GM21619 (cell line): ENCODE measurements at regions not wholly inside any gene's neighbourhood (a gene's known extent, or its start where the extent isn't known, plus 50 kb on each side); places are given as distances from the start of the nearest gene placed in this dataset.

Source experiments
- ATAC-seq: cut with Tn5 transposase; IDR thresholded peaks from one replicate; pipeline ENCODE4 v1.9.1; 2021; ENCODE audit not compliant: unreplicated experiment

DNA sequence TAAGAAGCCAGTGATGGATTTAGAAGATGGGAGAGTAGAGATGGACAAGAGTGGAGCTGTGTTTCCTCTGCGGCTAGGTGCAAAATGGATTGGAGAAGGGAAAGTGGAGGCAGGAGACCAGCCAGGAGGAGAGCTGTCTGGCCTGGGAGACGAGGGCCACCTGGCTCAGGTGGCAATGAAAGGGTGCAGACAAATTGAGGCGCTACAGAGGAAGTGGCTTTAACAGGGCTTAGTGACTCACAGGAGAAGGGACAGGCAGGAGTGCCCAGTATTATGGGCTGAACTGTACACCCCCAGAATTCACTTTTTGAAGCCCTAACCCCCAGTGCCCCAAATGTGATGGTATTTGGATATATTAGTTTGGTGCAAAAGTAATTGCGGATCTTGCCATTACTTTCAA, 65.6 kb upstream of the DUSP5 start:
- ATAC-seq, result no peak

DNA sequence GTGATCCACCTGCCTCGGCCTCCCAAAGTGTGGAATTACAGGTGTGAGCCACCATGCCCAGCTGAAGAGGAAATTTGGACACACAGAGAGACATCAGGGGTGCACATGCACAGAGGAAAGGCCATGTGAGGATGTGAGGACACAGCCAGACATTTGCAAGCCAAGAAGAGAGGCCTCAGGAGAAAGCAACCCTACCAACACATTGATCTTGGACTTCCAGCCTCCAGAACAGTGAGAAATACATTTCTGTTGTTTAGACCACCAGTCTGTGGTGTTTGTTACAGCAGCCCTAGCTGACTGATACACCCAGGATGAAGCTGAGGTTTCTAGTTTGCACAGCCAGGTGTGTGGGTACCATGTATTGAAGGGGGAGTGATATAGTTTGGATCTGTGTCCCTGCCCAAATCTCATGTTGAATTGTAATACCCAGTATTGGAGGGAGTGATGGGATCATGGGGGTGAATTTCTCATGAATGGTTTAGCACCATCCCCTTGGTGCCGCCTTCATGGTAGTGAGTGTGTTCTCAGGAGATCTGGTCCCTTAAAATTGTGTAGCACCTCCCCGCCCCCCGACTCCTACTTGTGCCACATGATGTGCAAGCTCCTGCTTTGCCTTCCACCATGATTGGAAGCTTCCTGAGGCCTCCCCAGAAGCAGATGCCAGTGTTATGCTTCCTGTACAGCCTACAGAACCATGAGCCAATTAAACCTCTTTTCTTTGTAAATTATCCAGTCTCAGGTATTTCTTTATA, 64.7 kb upstream of the DUSP5 start:
- no peak for ATAC-seq

DNA sequence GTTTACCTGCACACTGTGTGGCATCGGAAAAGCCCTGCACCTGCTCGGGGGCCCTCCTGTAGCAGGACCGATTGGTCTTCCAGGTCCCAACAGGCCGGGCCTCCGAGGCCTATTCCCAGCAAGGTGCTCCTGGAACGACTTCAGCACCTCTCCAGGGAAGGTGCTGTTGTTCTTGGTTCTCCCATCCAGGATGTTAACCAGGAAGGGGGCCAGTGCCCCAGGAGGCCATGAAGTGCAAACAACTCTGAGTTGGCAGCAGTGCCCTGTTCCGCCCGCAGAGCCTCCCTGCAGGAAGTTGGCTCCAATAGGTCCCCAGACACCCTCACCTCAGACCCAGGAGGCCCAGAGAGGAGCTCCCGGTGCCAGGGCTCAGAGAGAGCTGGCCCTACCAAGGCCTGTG, 64.0 kb upstream of the DUSP5 start:
- no peak for ATAC-seq

DNA sequence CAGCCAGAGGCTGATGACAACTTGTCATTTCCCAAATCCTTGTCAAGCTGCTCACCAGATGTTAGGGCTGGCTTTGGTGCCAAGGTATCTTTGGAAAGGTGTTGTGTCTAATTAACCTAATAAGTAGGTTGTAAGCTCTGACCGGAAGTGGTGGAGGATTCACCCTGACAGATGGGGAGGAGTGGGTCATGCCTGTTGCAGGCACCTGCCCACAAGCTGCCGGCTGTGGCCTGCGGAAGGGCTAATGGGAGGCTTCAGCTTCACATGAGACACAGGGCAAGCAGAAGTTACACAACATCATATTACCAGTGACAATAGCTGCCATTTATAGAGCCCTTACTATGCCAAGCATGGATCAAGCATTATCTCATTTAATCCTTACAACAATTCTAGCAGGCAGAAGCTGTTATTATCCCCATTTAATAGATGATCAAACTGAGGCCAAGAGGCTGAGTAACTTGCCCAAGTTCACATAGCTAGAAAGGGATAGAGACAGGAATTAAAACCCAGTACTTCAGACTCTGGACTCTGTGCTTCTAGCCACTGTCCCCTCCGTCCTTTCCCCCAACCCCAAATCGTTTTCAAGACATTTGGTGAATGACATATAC, 63.1 kb upstream of the DUSP5 start:
- ATAC-seq, result no peak

DNA sequence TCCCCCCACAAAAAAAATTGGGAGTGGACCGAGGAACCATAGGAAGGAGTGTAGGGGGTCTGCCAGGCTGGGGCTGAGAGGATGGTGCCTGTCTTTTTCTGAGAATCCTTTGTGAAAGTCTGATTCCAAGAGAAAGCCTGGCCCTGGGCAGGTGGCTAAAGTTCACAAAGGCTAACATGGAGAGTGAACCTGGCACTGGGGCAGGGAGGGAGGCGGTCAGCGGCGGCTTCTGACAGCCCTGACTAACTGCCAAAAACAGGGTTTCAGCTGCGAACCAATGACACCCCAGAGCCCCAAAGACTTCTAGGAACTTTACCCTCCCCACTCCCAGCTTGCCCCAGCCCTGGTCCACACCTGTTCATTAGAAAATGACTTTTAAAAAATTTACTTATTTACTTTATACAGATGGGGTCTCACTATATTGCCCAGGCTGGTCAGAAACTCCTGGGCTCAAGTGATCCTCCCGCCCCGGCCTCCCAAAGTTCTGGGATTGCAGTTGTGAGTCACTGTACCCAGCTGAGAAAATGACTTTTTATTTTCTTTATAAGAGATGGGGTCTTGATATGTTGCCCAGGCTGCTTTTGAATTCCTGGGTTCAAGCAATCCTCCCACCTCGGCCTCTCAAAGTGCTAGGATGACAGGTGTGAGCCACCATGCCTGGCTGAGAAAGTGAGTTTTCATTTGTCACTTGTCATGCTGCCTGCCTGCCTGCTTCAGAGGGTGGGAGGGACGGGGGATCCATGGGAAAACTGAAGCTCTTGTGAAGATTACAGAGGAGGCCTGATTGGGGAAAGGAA, 61.0 kb upstream of the DUSP5 start:
- no peak for ATAC-seq

DNA sequence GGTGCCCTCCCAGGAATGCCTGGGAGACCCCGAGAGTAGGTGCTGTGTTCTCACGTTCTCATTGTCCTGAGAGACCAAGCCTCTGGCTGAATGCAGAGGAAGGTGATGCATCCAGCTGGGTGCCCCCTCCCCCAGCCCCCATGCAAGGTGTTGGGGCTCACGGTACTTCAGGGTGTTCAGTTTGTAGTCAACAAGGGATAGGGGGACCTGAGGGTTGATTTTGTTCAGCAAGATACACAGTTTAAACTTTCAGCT, 60.4 kb upstream of the DUSP5 start:
- no peak for ATAC-seq

DNA sequence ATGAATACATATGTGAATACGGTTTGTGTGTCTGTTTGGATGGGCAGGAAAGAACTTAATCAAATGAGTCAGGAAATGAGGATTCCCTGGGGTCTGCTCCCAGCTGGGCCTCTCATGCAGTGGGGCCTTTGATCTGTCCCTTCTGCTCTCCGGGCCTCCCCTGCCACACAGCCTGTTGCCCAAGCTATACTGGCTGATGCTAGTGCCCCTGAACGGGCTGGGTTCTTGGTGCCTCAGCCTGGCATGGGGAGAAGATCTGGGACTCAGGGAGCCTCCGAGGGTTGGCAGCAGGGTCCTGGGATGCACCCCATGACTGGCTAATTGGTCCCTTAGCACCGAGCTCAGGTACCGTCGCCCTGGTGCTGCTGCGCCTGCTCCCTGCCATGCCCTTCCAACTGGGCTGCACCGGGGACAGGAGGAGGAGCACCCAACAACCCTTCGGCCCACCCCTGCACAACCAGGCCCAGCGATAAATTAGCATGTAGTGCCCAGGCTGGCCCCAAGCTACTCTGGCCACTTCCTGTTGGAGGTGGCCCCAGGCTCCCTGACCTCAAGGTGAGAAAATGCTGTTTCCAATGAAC, 59.9 kb upstream of the DUSP5 start:
- ATAC-seq, result no peak

DNA sequence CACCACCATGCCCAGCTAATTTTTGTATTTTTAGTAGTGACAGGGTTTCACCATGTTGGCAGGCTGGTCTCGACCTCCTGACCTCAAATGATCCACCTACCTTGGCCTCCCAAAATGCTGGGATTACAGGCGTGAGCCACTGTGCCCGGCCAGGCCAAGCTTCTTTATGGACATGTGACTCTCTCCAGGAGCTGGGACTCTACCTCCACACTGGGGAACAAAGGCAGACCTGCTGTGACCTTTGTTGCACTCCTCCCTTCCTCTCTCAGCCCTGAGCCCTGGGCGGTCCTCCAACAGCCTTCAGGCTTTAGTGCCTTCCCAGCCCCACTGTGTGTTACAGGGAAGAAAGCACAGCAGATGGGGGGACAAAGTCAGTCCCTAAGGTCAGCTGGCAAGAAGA, 55.0 kb upstream of the DUSP5 start:
- no peak for ATAC-seq

DNA sequence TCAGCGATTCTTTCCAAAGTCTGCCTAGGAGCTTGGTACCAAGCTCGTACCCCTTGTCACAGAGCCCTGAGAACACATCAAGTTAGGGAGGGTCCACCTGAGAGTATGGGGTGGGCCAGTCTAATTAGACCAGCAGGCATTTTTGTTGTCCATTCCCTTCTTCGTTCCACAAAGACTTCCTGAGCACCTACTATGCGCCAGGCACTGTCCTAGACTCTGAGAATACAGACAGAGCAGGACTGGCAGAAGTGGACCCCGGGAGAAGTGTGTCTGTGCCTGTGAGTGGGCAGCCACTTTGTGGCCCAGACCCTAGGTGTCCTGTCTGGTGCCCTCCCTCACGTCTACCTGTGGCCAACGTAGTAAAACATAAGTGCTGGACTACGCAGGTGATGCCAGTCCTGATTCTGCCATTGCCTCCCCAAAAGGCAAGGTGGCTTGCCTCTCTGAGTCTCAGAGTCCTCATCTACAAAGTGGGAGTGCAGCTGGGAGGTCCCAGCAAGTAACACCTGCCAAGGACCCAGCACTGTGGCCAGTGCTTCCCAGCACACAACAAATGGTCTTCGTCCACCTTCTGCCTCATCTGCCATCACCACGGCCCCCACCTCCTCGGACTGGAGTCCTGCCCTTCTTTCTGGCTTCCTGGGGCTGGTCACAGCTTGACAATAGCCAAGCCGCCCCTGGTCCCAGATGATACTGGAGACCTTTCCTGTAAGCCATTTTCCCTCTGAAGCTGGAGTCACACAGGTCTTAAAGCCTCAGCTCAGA, 54.3 kb upstream of the DUSP5 start:
- ATAC-seq, result no peak

DNA sequence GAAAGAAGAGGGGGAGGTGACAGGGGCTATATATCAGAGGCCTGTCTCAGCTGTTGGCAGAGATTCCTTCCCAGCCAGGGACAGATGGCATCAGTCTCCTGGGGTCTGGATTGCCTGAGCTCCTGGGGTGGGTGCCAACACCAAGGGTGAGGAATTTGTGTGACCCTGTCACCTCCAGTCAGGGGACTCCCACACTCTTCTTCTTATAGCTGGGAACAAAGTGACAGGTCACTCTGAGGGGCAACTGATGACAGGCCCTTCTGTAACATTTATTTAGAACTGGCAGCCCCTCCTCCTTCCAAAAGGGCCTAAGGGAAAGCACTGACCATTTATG, 53.7 kb upstream of the DUSP5 start:
- ATAC-seq, result no peak

DNA sequence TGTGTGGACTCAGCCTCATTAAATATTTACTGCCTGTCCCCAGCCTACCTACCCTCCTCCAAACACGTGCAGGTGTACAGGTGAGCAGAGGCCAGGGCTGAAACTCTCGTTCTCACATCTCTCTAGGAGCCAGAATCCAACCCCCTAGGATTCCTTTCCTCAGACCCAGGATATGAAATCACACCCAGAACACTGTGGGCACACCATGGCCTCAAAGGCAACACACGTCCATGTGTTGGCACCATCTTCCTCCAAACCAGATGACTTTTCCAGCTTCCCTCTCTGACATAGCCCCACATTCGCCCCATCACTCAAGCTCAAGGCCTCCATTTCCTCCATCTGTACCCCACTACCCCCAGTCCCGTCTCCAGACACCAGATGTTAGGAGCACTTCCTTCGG, 51.8 kb upstream of the DUSP5 start:
- ATAC-seq, result no peak

DNA sequence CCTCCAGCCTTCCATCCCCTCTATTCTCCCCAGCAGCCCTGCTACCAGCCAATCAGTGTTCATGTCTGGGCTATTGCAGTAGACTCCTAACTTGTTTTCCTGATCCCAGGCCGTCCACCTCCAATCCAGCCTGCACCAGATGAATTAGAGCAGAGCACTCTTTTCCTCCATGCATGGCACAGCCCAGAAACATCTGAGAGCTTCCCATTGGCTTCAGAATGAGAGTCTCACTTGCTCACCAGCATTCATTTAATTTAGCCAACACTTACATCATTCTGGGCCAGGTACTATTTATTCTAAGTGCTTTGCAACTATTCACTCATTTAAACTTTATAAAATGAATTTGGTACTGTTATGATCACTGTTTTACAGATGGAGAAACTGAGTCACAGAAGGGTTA, 51.4 kb upstream of the DUSP5 start:
- no peak for ATAC-seq

DNA sequence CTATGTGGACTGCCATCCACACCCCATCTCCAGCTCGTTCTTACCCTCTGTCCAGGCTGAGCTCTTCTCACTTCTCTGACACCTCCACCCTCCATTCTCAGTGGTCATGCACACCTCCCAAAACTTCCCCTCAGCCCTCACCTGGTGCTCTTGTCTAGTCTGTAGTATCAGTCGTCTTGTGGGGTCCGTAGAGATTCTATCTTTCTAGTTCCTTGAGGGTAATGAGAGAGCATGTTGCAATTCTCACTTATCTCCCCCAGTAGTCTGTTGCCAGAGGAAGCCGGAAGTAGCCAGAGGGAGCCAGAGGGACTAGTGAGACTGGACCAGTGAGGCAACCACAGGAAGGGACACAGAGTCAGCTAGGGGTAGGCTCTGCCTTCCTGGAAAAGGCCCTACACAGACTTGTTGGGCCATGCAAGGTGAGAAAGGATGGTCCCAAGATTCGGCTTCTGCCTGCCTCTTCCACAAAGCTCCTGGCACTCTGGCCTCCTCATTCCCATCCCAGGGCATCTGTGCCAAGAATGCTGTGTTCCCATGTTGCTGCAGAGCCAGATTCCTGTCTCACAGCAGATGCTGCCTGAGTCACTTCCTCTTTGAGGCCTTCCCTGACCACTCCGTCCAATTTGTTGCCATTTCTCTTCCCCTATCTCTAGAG, 50.6 kb upstream of the DUSP5 start:
- ATAC-seq, result no peak

DNA sequence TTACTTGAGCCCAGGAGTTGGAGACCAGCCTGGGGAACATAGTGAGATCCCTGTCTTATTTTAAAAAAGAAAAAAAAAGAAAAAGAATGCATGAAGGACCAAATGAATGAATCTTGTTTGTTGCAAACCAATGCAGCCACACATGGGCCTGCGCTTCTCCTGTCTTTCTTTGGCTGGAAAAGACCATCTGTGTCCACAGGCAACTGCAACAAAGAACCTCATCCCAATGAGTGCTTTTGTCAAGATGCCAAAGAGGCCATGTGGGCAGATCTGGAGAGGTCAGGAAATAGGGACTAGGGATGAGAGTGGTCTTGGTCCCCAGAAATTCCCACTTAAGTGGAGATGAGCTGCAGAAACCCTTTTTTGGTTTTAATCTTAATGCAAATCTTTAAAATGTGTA, 49.8 kb upstream of the DUSP5 start:
- ATAC-seq, result no peak
